ENCODE measurements at regions not wholly inside any gene's neighbourhood (a gene's known extent, or its start where the extent isn't known, plus 50 kb on each side); places are given as distances from the start of the nearest gene placed in this dataset.

DNA sequence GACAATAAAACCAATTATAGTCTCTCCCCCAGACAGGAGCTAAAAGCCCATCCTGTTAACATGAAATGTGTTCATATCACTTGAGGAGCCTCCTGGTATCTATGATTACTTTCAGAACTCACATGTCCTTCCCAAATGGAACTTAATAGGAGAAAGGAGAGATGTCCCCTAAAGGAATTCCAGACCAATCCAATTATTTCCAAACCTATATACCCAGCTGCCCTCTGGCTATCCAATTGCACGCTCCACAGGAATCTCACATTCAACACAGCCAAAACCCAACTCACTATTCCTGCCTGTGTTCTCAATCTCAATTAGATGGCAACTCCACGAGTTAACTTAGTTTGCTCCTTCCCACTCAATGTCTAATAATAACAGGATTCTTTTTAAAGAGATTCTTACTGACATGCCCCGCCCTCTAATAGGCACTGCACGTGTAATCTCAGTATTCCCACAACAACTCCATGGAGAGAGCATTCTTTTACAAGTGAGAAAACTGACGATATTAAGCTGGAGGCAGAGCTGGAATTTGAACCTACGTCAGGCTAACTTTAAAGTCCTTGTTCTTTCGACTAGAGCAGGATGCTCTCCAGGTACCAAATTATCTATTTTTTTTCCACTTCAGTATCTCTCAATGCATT is 59.1 kb upstream of the SEC16B start (continued):
- TF ChIP-seq, protein P1, sequence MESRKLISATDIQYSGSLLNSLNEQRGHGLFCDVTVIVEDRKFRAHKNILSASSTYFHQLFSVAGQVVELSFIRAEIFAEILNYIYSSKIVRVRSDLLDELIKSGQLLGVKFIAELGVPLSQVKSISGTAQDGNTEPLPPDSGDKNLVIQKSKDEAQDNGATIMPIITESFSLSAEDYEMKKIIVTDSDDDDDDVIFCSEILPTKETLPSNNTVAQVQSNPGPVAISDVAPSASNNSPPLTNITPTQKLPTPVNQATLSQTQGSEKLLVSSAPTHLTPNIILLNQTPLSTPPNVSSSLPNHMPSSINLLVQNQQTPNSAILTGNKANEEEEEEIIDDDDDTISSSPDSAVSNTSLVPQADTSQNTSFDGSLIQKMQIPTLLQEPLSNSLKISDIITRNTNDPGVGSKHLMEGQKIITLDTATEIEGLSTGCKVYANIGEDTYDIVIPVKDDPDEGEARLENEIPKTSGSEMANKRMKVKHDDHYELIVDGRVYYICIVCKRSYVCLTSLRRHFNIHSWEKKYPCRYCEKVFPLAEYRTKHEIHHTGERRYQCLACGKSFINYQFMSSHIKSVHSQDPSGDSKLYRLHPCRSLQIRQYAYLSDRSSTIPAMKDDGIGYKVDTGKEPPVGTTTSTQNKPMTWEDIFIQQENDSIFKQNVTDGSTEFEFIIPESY (IDR thresholded peaks at IDR 0.05; ENCODE audit: borderline replicate concordance, low read depth), result no peak

DNA sequence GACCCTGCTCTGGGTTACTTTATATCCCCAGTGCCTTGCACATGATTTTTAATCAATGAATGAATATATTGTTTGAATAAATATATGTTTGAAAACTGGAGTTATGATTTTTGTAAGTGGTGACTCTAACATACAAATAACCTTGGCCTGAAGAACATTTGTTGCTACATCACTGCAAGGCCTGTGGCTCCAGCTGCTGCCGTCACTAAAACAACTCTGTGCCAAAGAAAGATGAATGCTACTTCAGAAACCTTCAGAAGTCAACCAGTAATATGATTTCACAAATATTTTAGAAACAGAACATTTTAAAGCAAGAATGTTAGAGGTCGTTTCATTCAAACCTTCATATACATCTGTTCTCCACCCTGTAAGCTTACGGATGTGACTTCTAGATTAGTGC is 60.6 kb upstream of the SEC16B start:
- no peaks in the 10 kb centered on the region for H4K20me1 ChIP-seq (ENCODE audit: insufficient read depth)
- no peak overlapping the region for H3K9ac ChIP-seq
- no peak for TF ChIP-seq GATA2 (CRISPR knock-in tag; IDR thresholded peaks at IDR 0.05)
- TF ChIP-seq RCOR1 (IDR thresholded peaks at IDR 0.05; ENCODE audit: low read length), result no peak
- TF ChIP-seq TAF1 (IDR thresholded peaks at IDR 0.05; ENCODE audit: borderline replicate concordance, low read depth, low read length), result no peak
- no peak for TF ChIP-seq TCF12 (IDR thresholded peaks at IDR 0.05)
- no peak for TF ChIP-seq JUND (IDR thresholded peaks at IDR 0.05)
- TF ChIP-seq, protein P2, sequence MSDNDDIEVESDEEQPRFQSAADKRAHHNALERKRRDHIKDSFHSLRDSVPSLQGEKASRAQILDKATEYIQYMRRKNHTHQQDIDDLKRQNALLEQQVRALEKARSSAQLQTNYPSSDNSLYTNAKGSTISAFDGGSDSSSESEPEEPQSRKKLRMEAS (IDR thresholded peaks at IDR 0.05; ENCODE audit: low read depth), result no peak
- TF ChIP-seq FOXJ3 (CRISPR knock-in tag; IDR thresholded peaks at IDR 0.05), result no peak
- no peak for TF ChIP-seq RFX5 (IDR thresholded peaks at IDR 0.05; ENCODE audit: low read length)
- no peak for DNase-seq
- H3K27me3 ChIP-seq (ENCODE audit: insufficient read depth), result no peaks in the 10 kb centered on the region
- H3F3A ChIP-seq (replicated peaks; ENCODE audit: insufficient read depth), result no peaks in the 10 kb centered on the region
- no peaks in the 10 kb centered on the region for H3K36me3 ChIP-seq (replicated peaks in 1 of 2; ENCODE audit: control insufficient read depth in 1 of 2, insufficient read depth in 2 of 2, low read length in 1 of 2)
- H3K9me2 ChIP-seq, result no peaks in the 10 kb centered on the region
- no peak overlapping the region for H3K27ac ChIP-seq (ENCODE audit: low read depth in 2 of 2, low read length in 1 of 2)
- 84% methylated on average over 3 of the region's 3 CpGs for WGBS (ENCODE audit: low lambda C conversion rate)
- H3K4me3 ChIP-seq (ENCODE audit: low read depth in 2 of 2, low read length in 1 of 2), result no peak overlapping the region
- H3K9me3 ChIP-seq, result no peaks in the 10 kb centered on the region
- no peak overlapping the region for H2AFZ ChIP-seq (ENCODE audit: low read depth)
- no peaks in the 10 kb centered on the region; a peak in 1 of 4 replicates for H3K4me1 ChIP-seq (ENCODE audit: control insufficient read depth in 1 of 2, insufficient read depth in 2 of 2, low read depth in 1 of 2, low read length in 1 of 2)
- CTCF ChIA-PET, result interaction anchor here (0.7 to 6.3 kb wide), 7 partner anchors 67 to 427 kb away, joined by 3 to 52 read pairs (median 4); no protein-coding TSS in a partner anchor
- H3K4me2 ChIP-seq, result no peak overlapping the region
- POLR2A ChIA-PET, result no interaction called here
- H3K79me2 ChIP-seq (ENCODE audit: insufficient read depth), result no peaks in the 10 kb centered on the region

DNA sequence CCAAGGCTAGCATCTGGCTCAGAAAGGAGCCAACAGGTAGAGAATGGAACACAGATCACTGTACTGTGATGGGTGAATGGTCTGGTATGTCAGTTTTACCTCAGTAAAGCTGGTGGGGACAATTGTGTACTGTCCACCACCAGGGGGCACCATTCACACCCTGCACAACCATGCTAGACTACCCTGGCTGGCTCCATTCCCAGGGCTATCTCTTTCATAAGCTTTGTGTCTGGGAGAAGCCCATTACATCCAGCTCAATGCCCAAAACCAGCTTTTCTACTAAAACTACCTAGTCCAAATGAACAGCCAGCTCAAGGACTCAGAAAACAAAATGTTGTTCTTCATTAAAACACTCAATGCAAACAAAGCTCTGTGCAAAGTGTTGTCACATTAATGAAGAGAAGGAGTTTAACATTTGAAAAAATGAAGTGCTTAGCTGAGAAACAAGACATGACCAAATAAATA is 62.0 kb upstream of the RASAL2 start:
- POLR2A ChIA-PET, result interaction anchor here (1.1 kb wide), 1 partner anchor 62 kb away, joined by 5 read pairs; the partner anchor contains the start of gene RASAL2
- TF ChIP-seq FOXJ3 (CRISPR knock-in tag; IDR thresholded peaks at IDR 0.05), result no peak
- TF ChIP-seq POLR2AphosphoS5 (IDR thresholded peaks at IDR 0.05; ENCODE audit: low read depth, low read length), result no peak
- TF ChIP-seq, protein P3, sequence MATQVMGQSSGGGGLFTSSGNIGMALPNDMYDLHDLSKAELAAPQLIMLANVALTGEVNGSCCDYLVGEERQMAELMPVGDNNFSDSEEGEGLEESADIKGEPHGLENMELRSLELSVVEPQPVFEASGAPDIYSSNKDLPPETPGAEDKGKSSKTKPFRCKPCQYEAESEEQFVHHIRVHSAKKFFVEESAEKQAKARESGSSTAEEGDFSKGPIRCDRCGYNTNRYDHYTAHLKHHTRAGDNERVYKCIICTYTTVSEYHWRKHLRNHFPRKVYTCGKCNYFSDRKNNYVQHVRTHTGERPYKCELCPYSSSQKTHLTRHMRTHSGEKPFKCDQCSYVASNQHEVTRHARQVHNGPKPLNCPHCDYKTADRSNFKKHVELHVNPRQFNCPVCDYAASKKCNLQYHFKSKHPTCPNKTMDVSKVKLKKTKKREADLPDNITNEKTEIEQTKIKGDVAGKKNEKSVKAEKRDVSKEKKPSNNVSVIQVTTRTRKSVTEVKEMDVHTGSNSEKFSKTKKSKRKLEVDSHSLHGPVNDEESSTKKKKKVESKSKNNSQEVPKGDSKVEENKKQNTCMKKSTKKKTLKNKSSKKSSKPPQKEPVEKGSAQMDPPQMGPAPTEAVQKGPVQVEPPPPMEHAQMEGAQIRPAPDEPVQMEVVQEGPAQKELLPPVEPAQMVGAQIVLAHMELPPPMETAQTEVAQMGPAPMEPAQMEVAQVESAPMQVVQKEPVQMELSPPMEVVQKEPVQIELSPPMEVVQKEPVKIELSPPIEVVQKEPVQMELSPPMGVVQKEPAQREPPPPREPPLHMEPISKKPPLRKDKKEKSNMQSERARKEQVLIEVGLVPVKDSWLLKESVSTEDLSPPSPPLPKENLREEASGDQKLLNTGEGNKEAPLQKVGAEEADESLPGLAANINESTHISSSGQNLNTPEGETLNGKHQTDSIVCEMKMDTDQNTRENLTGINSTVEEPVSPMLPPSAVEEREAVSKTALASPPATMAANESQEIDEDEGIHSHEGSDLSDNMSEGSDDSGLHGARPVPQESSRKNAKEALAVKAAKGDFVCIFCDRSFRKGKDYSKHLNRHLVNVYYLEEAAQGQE (IDR thresholded peaks at IDR 0.05; ENCODE audit: low read depth, low read length), result no peak
- no peak for TF ChIP-seq YY1 (IDR thresholded peaks at IDR 0.05; ENCODE audit: low read depth)
- TF ChIP-seq, protein P4, sequence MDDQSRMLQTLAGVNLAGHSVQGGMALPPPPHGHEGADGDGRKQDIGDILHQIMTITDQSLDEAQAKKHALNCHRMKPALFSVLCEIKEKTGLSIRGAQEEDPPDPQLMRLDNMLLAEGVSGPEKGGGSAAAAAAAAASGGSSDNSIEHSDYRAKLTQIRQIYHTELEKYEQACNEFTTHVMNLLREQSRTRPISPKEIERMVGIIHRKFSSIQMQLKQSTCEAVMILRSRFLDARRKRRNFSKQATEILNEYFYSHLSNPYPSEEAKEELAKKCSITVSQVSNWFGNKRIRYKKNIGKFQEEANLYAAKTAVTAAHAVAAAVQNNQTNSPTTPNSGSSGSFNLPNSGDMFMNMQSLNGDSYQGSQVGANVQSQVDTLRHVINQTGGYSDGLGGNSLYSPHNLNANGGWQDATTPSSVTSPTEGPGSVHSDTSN (IDR thresholded peaks at IDR 0.05), result no peak
- no peak for TF ChIP-seq TAF1 (IDR thresholded peaks at IDR 0.05; ENCODE audit: borderline replicate concordance, low read depth, low read length)
- peak; percentile 78 for TF ChIP-seq RAD21 (IDR thresholded peaks at IDR 0.05; ENCODE audit: low read length)
- TF ChIP-seq MXI1 (IDR thresholded peaks at IDR 0.05; ENCODE audit: low read depth, low read length), result no peak
- no peak for TF ChIP-seq RXRA (IDR thresholded peaks at IDR 0.05; ENCODE audit: borderline replicate concordance, low read depth)
- peak; percentile 70 for TF ChIP-seq NFIC (IDR thresholded peaks at IDR 0.05; ENCODE audit: borderline replicate concordance)
- peak; percentile 91 for TF ChIP-seq SMC3 (IDR thresholded peaks at IDR 0.05; ENCODE audit: low read depth, low read length)
- no peak for TF ChIP-seq ELF1 (IDR thresholded peaks at IDR 0.05)
- TF ChIP-seq TCF12 (IDR thresholded peaks at IDR 0.05), result no peak

More for the DNA sequence above, 62.0 kb upstream of the RASAL2 start:
- DNase-seq, result peak; percentile 81
- Histone ChIP-seq H3K9me3 (no peaks in the 10 kb centered on the region), H4K20me1 (ENCODE audit: insufficient read depth) (no peaks in the 10 kb centered on the region), H3K27me3 (ENCODE audit: insufficient read depth) (no peaks in the 10 kb centered on the region), H3K4me2 (no peak overlapping the region), H3K27ac (ENCODE audit: low read depth in 2 of 2, low read length in 1 of 2) (no peak overlapping the region), H3K4me1 (ENCODE audit: control insufficient read depth in 1 of 2, insufficient read depth in 2 of 2, low read depth in 1 of 2, low read length in 1 of 2) (no peaks in the 10 kb centered on the region), H3K9ac (no peak overlapping the region), H3K79me2 (ENCODE audit: insufficient read depth) (no peaks in the 10 kb centered on the region), H3K9me2 (no peaks in the 10 kb centered on the region), H3K4me3 (ENCODE audit: low read depth in 2 of 2, low read length in 1 of 2) (no peak overlapping the region; a peak in 1 of 4 replicates), H3K36me3 (replicated peaks in 1 of 2; ENCODE audit: control insufficient read depth in 1 of 2, insufficient read depth in 2 of 2, low read length in 1 of 2) (no peaks in the 10 kb centered on the region), H3F3A (replicated peaks; ENCODE audit: insufficient read depth) (no peaks in the 10 kb centered on the region), H2AFZ (ENCODE audit: low read depth) (no peak overlapping the region)
- CTCF ChIA-PET, result interaction anchor here (0.5 to 6.3 kb wide), 36 partner anchors 10 to 276 kb away, joined by 3 to 52 read pairs (median 4); partner anchors contain the start of gene RASAL2
